NCI-H1417 (cell line): ENCODE measurements at regions not wholly inside any gene's neighbourhood (a gene's known extent, or its start where the extent isn't known, plus 50 kb on each side); places are given as distances from the start of the nearest gene placed in this dataset.

Experiments used
- DNase-seq, 3 experiments: peaks; one replicate each; lab custom pipeline; 2025; lab: John Stamatoyannopoulos, UW

DNA sequence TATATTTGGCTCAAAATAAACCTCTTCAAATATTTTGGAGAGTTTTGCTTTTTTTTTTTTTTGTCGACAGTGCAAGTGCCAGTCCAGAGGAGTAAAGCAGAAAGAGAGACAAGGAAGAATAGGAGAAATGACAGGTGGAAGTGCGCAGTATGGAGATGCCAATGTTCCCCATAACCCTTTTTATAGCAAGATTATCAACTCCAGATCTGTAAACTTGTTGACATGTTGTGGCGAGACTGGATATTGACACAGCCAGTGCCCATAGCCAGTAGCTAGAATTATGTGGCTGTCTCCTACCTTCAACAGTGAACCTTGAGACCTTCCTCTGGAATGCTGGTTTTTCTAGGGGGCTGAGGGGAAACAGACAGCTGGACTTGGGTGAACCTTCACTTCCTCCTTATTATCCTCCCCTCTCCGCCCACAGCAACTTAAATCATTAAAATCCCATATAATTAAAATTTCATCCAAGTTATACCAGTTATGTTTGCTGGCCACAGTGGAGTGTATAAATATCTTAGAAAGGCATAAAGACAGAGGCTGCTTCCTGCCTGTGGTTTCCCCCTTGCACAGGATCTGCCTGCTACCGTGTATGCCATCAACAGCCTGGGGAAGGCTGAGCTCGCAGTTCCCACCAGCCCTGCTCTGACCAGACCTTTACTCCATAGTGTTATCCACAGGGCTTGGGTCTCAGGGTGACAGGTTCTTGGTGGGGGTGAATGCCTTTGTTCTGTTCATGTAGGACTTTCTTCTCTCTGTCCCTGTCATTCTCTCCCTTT lies 112.3 kb upstream of the ANKH start:
- DNase-seq, result no peak

- no peak for DNase-seq
Observed at GRCh38 chr5:14980698-14981097, 109.1 kb upstream of the ANKH start.

GRCh38 chr5:14977058-14977685 lies 105.6 kb upstream of the ANKH start:
- DNase-seq, result no peak

GRCh38 chr5:14976486-14976885 lies 104.9 kb upstream of the ANKH start:
- no peak for DNase-seq

DNA sequence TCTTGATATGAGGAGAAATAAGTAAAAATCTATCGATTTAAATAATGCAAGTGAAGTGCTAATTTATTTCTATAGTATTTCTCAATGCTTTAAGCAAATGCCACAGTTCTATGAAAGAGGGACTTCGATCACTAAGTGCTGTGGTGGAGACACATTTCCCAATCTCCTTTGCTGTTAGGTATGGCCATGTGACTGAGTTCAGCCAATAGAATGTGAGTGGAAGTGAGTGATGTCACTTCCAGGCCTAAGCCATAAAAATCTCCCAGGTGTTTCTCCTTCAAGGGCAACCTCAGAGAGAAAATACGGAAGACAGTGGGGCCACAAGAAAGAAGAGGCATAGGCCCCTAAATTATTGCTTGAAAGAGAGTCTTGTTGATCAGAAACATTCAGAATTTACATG lies 100.3 kb upstream of the ANKH start:
- DNase-seq, result no peak

- no peak for DNase-seq
Observed at GRCh38 chr5:14968796-14969195, 97.2 kb upstream of the ANKH start.

- DNase-seq, result no peak
Observed at GRCh38 chr5:14967166-14967565, 95.6 kb upstream of the ANKH start.

- no peak for DNase-seq
Observed at GRCh38 chr5:14965815-14966214, 94.2 kb upstream of the ANKH start.

- DNase-seq, result no peak
Observed at GRCh38 chr5:14962604-14963003, 91.0 kb upstream of the ANKH start.

- DNase-seq, result no peak
Observed at GRCh38 chr5:14960120-14960462, 88.5 kb upstream of the ANKH start.

DNA sequence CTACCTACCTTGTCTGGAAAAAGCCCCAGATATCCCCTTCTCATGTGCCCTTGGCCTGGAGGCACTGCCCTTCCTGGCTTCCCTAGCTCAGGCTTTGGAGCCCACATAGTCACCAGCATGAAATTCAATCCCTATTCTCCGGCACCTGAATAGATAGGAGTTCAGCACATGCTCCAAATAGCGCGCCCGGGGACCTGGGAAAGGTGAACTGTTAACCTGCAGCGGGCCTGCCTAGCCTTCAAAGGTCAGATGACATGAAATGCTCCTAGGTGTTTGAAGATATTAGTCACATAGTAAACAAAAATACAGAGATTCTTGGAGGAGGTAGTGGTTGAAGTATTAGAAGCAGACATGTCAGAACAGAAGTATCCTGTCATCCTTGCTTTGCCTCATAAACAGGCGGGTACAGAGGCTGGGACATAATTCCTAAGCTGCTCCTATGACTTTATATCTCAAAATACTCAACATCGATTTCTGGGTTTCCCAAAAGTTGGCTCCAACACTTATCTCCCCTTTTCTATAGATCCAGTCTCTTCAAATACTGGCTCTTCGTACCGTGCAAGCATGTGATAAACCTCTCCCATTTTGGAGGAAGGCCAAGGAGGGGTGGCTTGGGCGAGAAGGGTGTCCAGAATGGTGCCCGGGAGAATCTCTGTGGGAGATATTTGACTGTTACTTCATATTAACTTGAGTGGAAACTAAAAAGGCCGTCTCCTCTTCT lies 88.0 kb upstream of the ANKH start:
- no peak for DNase-seq

- no peak for DNase-seq
Observed at GRCh38 chr5:14958188-14958587, 86.6 kb upstream of the ANKH start.

DNA sequence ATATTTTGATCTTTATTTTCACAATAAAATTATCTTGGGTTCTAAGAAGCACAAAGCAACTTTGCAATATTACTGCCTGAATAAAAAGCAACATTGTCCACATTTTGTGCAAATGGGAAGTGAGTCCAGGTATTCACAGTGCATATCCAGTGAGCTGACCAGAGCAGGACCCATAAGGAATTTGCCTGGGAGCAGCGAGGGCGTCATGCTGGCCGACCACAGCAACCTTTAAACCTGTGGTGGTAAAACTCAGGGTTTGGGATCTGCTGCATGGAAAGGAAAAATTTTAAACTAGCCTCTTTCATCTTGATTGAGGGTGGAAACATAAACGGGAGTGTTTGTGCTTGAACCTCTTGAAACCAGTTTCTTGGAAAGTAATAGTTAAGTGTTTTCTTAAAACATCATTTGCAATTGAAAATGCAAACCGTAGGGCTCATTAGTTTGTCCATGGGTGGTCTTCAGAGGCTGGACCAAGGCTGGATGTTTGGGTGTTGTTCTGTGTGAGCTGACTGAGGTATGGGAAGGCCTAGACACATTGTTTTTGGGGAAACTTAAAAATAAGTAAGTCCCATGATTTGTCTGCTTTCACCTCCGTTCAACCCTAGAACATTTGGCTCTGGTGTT lies 85.0 kb upstream of the ANKH start:
- no peak for DNase-seq

DNA sequence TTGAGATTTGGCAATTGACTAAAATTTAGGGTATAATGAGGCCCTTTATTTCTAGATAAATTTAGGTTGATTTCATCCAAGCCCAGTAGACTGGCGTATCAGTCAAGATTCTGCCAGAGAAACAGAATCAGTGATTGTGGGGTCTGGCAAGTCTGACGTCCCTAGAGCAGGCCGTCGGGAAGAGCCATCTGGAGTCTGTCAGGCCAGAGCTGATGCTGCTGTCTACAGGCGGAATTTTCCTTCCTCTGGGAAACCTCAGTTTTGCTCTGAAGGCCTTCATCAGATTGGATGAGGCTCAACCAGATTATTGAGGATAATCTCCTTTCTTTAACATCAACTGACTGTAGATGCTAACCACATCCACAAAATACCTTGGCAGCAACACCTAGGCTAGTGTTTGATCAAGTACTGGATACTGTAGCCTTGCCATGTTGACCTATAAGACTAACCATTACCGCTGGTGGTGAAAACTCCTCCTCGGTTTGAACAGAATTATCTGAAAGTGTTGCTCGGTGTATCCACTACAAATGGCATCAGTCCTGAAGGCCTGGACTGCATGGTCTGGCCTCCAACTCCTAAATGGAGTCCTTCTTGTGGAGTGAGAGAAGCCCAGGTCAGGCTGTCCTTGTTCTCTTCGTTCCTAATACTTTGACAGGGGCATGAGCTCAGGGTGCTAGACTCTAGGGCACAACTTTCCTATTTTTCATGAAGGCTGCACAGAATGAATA lies 83.2 kb upstream of the ANKH start:
- no peak for DNase-seq

- DNase-seq, result no peak
Observed at GRCh38 chr5:14954216-14954615, 82.6 kb upstream of the ANKH start.

- no peak for DNase-seq
Observed at GRCh38 chr5:14953075-14953607, 81.6 kb upstream of the ANKH start.

DNA sequence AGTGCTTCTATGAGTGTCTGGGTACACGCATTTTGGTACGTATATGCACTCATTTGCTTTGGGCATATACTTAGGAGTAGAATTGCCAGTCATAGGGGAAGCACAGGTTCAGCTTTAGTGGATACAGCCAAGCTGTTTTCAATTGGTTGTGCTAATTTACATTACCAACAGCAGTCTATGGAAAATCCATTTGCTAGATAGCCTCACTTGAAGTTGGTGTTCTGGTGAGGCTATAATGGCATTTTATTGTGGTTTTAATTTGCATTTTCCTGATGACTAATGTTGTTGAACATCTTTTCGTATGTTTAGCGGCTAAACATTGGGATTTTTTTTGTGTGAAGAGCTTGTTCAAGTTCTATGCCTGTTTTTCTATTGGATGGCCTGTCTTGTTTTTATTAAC lies 76.8 kb upstream of the ANKH start:
- DNase-seq, result no peak

GRCh38 chr5:14946815-14947620 lies 75.4 kb upstream of the ANKH start:
- DNase-seq, result peak in 1 of 3 experiments; percentile 44

- DNase-seq, result no peak
Observed at GRCh38 chr5:14945450-14945849, 73.9 kb upstream of the ANKH start.

DNA sequence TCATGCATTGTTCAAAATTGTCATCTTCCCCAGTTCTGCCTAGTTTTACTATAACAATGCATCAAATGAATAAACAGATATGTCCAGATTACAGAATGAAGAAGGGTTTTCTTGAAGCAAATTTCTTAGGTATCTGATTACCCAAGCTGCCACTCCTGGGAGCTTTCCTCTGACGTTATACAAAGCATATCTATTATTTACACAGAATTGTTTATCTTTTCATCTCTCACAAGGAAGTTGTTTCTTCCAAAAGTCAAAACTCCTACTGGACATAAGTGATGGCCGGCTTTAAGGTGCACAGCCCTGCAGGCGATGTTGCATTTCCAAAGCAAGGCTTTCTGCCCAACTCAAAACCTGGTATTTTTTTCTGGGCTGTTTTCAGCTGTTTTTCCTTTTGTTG lies 73.4 kb upstream of the ANKH start:
- no peak for DNase-seq

DNA sequence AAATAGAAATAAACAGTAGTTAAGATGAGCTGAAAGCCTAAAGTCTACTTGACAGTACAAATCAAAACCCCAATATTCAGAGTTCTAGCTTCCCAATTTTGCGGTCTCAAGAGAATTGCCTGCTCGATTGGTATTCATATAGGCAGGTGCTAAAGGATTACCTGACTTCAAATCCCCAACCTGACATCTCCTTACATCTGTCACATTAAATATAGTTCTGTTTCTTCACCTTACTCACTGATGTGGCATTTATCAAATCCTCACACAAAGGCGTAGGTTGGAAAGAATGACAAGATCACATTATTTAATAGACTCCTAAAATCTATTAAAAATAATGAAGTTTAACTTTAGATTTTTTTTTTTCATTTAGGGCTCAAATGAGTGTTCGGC lies 72.8 kb upstream of the ANKH start:
- DNase-seq, result no peak
